WTC11 (cell line): ENCODE measurements at regions not wholly inside any gene's neighbourhood (a gene's known extent, or its start where the extent isn't known, plus 50 kb on each side); places are given as distances from the start of the nearest gene placed in this dataset.

ENCODE experiments used
- ATAC-seq: fragments of 200-7000 bp; cut with Tn5 transposase; 2 replicates; pipeline ENCODE4 v1.10.0; 2021; ENCODE audit warnings: mild to moderate bottlenecking, moderate library complexity
- CTCF ChIA-PET: fragments of 300-600 bp; sonication (Branson Sonifier 250); formaldehyde crosslinking; loops from one replicate; lab custom pipeline; 2021; ENCODE audit warnings: antibody characterized with exemption; lab: Charles Lee
- POLR2A ChIA-PET: fragments of 350-600 bp; sonication (Branson Sonifier 250); formaldehyde crosslinking; loops from one replicate; lab custom pipeline; 2021; ENCODE audit warnings: antibody characterized with exemption; lab: Charles Lee
- DNase-seq: peaks from one replicate; pipeline ENCODE4 v3.0.0; 2021; ENCODE audit warnings: low spot score
- H3K27ac Mint-ChIP-seq: 2 replicates; pipeline ENCODE4 v1.8.0; 2021; ENCODE audit warnings: mixed read lengths
- H3K27me3 Mint-ChIP-seq: 2 replicates; pipeline ENCODE4 v1.8.0; 2021; ENCODE audit warnings: low read depth, mild to moderate bottlenecking, moderate library complexity, mixed read lengths
- H3K36me3 Mint-ChIP-seq: 2 replicates; pipeline ENCODE4 v1.8.0; 2021; ENCODE audit warnings: mixed read lengths
- H3K4me1 Mint-ChIP-seq: 2 replicates; pipeline ENCODE4 v1.8.0; 2022; ENCODE audit warnings: mixed read lengths
- H3K4me3 Mint-ChIP-seq: 2 replicates; pipeline ENCODE4 v1.8.0; 2021; ENCODE audit warnings: mild to moderate bottlenecking, moderate library complexity, mixed read lengths
- H3K9me3 Mint-ChIP-seq: 2 replicates; pipeline ENCODE4 v1.8.0; 2021; ENCODE audit warnings: mixed read lengths
- CBFB ChIP-seq: sonication (generic); formaldehyde crosslinking; IDR thresholded peaks from 2 replicates; pipeline ENCODE4 v1.8.1; 2022; ENCODE audit warnings: mild to moderate bottlenecking, low read depth, missing genetic modification reagents
- ELF4 ChIP-seq: sonication (generic); formaldehyde crosslinking; IDR thresholded peaks from 2 replicates; pipeline ENCODE4 v1.8.1; 2022; ENCODE audit warnings: low read depth, mild to moderate bottlenecking, moderate library complexity, missing genetic modification reagents
- FOXP1 ChIP-seq: sonication (generic); formaldehyde crosslinking; IDR thresholded peaks from 2 replicates; pipeline ENCODE4 v1.8.0; 2022; ENCODE audit warnings: missing genetic modification reagents, mild to moderate bottlenecking, moderate library complexity, borderline replicate concordance
- HMGA2 ChIP-seq: fragments of 250-450 bp; sonication (Bioruptor Pico); IDR thresholded peaks from 2 replicates; pipeline ENCODE4 v1.4.0; 2021; ENCODE audit warnings: mild to moderate bottlenecking, moderate library complexity
- KAT7 ChIP-seq: sonication (generic); formaldehyde crosslinking; IDR thresholded peaks from 2 replicates; pipeline ENCODE4 v1.8.1; 2023; ENCODE audit warnings: missing genetic modification reagents, mild to moderate bottlenecking, borderline replicate concordance
- OVOL2 ChIP-seq: fragments of 250-450 bp; sonication (Bioruptor Pico); IDR thresholded peaks from 2 replicates; pipeline ENCODE4 v1.9.0; 2021; ENCODE audit warnings: mild to moderate bottlenecking, borderline replicate concordance
- TEAD4 ChIP-seq: sonication (generic); formaldehyde crosslinking; IDR thresholded peaks from 2 replicates; pipeline ENCODE4 v1.8.0; 2022; ENCODE audit warnings: mild to moderate bottlenecking, missing genetic modification reagents
- ZBTB21 ChIP-seq: sonication (generic); formaldehyde crosslinking; IDR thresholded peaks from 2 replicates; pipeline ENCODE4 v1.8.1; 2023; ENCODE audit warnings: mild to moderate bottlenecking, missing genetic modification reagents, borderline replicate concordance
- ZNF396 ChIP-seq: fragments of 250-450 bp; sonication (Bioruptor Pico); IDR thresholded peaks from 2 replicates; pipeline ENCODE4 v1.8.0; 2021; ENCODE audit warnings: mild to moderate bottlenecking, moderate library complexity, borderline replicate concordance
- ZNF416 ChIP-seq: fragments of 250-450 bp; sonication (Bioruptor Pico); IDR thresholded peaks from 2 replicates; pipeline ENCODE4 v1.9.0; 2021; ENCODE audit warnings: mild to moderate bottlenecking, inconsistent platforms
- TF ChIP-seq, protein P1 (sequence below): fragments of 250-450 bp; sonication (Bioruptor Pico); IDR thresholded peaks from 2 replicates; pipeline ENCODE4 v2.1.2; 2022; ENCODE audit warnings: mild to moderate bottlenecking, moderate library complexity
- TF ChIP-seq, protein P2 (sequence below): fragments of 250-450 bp; sonication (Bioruptor Pico); conservative IDR thresholded peaks from 2 replicates; pipeline ENCODE4 v1.9.0; 2021; ENCODE audit warnings: mild to moderate bottlenecking
- TF ChIP-seq, protein P3 (sequence below): sonication (generic); formaldehyde crosslinking; IDR thresholded peaks from 2 replicates; pipeline ENCODE4 v1.8.1; 2022; ENCODE audit warnings: low read depth, missing genetic modification reagents, borderline replicate concordance
- TF ChIP-seq, protein P4 (sequence below): sonication (generic); formaldehyde crosslinking; IDR thresholded peaks from 2 replicates; pipeline ENCODE4 v1.8.1; 2022; ENCODE audit warnings: missing genetic modification reagents, borderline replicate concordance
- TF ChIP-seq, protein P5 (sequence below): sonication (generic); formaldehyde crosslinking; IDR thresholded peaks from 2 replicates; pipeline ENCODE4 v1.8.0; 2022; ENCODE audit warnings: mild to moderate bottlenecking, missing genetic modification reagents
- TF ChIP-seq, protein P6 (sequence below): sonication (generic); formaldehyde crosslinking; IDR thresholded peaks from 2 replicates; pipeline ENCODE4 v1.8.1; 2022; ENCODE audit warnings: mild to moderate bottlenecking, missing genetic modification reagents, moderate library complexity, borderline replicate concordance
- TF ChIP-seq, protein P7 (sequence below): sonication (generic); formaldehyde crosslinking; IDR thresholded peaks from 2 replicates; pipeline ENCODE4 v1.8.1; 2023; ENCODE audit warnings: mild to moderate bottlenecking, missing genetic modification reagents, moderate library complexity
- TF ChIP-seq, protein P8 (sequence below): fragments of 250-450 bp; sonication (Bioruptor Pico); IDR thresholded peaks from 2 replicates; pipeline ENCODE4 v1.9.0; 2021; ENCODE audit warnings: moderate library complexity, mild to moderate bottlenecking, inconsistent platforms, borderline replicate concordance
- TF ChIP-seq, protein P9 (sequence below): sonication (generic); formaldehyde crosslinking; IDR thresholded peaks from 2 replicates; pipeline ENCODE4 v1.8.0; 2022; ENCODE audit warnings: mild to moderate bottlenecking, missing genetic modification reagents
- TF ChIP-seq, protein P10 (sequence below): sonication (generic); formaldehyde crosslinking; IDR thresholded peaks from 2 replicates; pipeline ENCODE4 v1.8.1; 2022; ENCODE audit warnings: mild to moderate bottlenecking, moderate library complexity, missing genetic modification reagents

DNA sequence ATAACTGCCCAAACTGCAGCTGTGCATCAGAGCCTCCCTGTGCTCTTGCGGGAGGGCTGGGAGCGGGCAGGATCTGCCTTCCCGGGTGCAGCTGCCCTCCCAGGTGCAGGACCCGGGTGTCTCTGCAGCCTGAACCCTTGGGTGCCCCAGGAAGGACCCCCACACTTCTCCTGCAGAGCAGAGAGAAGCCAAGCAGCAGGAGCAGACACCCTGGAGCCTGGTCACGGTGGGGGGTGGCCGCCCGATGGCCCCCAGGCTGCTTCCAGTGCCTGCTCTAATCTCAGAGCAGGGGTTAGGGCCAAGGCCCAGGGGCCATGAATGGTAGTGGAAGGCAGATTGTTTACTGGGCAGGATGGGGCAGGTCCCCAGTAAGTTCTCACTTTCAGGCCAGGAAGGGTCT is 83.0 kb downstream of the RHOU start (continued):
- TF ChIP-seq, protein P1, sequence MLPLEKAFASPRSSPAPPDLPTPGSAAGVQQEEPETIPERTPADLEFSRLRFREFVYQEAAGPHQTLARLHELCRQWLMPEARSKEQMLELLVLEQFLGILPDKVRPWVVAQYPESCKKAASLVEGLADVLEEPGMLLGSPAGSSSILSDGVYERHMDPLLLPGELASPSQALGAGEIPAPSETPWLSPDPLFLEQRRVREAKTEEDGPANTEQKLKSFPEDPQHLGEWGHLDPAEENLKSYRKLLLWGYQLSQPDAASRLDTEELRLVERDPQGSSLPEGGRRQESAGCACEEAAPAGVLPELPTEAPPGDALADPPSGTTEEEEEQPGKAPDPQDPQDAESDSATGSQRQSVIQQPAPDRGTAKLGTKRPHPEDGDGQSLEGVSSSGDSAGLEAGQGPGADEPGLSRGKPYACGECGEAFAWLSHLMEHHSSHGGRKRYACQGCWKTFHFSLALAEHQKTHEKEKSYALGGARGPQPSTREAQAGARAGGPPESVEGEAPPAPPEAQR (CRISPR knock-in tag) = no peak
- TF ChIP-seq ZBTB21 (CRISPR knock-in tag) (no peak), FOXP1 (no peak), ZNF396 (CRISPR knock-in tag) (no peak), HMGA2 (no peak), ELF4 (CRISPR knock-in tag) (no peak)
- TF ChIP-seq, protein P2, sequence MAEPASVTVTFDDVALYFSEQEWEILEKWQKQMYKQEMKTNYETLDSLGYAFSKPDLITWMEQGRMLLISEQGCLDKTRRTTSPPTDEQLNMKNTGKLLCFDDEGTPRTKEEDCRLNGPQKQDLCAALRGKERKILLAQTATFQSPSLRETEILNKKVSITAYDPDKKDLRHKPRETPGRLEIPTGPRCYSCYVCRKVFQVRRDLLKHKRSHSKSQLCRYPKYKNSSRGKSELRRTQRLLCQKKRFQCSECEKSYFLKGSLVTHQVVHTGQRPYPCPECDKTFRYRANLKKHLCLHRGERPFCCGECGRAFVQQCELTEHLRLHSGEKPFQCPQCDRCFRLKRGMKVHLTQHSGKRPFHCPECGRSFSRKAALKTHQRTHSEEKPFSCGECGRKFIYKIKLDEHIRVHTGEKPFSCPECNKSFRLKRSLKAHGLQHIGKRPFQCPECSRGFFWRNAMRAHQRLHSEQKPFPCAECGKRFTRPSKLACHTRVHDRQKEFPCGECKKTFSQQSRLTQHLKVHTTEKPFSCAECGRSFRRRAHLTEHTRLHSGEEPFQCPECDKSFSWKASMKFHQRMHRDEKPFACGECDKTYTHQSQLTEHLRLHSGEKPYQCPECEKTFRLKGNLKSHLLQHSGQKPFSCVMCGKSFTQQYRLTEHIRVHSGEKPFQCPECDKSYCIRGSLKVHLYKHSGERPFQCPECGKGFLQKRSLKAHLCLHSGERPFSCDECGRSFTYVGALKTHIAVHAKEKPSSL = no peak
- TF ChIP-seq, protein P3, sequence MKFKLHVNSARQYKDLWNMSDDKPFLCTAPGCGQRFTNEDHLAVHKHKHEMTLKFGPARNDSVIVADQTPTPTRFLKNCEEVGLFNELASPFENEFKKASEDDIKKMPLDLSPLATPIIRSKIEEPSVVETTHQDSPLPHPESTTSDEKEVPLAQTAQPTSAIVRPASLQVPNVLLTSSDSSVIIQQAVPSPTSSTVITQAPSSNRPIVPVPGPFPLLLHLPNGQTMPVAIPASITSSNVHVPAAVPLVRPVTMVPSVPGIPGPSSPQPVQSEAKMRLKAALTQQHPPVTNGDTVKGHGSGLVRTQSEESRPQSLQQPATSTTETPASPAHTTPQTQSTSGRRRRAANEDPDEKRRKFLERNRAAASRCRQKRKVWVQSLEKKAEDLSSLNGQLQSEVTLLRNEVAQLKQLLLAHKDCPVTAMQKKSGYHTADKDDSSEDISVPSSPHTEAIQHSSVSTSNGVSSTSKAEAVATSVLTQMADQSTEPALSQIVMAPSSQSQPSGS = no peak
- TF ChIP-seq, protein P4, sequence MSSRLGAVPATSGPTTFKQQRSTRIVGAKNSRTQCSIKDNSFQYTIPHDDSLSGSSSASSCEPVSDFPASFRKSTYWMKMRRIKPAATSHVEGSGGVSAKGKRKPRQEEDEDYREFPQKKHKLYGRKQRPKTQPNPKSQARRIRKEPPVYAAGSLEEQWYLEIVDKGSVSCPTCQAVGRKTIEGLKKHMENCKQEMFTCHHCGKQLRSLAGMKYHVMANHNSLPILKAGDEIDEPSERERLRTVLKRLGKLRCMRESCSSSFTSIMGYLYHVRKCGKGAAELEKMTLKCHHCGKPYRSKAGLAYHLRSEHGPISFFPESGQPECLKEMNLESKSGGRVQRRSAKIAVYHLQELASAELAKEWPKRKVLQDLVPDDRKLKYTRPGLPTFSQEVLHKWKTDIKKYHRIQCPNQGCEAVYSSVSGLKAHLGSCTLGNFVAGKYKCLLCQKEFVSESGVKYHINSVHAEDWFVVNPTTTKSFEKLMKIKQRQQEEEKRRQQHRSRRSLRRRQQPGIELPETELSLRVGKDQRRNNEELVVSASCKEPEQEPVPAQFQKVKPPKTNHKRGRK = no peak
- TF ChIP-seq, protein P5, sequence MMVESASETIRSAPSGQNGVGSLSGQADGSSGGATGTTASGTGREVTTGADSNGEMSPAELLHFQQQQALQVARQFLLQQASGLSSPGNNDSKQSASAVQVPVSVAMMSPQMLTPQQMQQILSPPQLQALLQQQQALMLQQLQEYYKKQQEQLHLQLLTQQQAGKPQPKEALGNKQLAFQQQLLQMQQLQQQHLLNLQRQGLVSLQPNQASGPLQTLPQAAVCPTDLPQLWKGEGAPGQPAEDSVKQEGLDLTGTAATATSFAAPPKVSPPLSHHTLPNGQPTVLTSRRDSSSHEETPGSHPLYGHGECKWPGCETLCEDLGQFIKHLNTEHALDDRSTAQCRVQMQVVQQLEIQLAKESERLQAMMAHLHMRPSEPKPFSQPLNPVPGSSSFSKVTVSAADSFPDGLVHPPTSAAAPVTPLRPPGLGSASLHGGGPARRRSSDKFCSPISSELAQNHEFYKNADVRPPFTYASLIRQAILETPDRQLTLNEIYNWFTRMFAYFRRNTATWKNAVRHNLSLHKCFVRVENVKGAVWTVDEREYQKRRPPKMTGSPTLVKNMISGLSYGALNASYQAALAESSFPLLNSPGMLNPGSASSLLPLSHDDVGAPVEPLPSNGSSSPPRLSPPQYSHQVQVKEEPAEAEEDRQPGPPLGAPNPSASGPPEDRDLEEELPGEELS (CRISPR knock-in tag) = no peak
- TF ChIP-seq, protein P6, sequence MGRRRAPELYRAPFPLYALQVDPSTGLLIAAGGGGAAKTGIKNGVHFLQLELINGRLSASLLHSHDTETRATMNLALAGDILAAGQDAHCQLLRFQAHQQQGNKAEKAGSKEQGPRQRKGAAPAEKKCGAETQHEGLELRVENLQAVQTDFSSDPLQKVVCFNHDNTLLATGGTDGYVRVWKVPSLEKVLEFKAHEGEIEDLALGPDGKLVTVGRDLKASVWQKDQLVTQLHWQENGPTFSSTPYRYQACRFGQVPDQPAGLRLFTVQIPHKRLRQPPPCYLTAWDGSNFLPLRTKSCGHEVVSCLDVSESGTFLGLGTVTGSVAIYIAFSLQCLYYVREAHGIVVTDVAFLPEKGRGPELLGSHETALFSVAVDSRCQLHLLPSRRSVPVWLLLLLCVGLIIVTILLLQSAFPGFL (CRISPR knock-in tag) = no peak
- TF ChIP-seq, all 79 proteins: peak for 0

DNA sequence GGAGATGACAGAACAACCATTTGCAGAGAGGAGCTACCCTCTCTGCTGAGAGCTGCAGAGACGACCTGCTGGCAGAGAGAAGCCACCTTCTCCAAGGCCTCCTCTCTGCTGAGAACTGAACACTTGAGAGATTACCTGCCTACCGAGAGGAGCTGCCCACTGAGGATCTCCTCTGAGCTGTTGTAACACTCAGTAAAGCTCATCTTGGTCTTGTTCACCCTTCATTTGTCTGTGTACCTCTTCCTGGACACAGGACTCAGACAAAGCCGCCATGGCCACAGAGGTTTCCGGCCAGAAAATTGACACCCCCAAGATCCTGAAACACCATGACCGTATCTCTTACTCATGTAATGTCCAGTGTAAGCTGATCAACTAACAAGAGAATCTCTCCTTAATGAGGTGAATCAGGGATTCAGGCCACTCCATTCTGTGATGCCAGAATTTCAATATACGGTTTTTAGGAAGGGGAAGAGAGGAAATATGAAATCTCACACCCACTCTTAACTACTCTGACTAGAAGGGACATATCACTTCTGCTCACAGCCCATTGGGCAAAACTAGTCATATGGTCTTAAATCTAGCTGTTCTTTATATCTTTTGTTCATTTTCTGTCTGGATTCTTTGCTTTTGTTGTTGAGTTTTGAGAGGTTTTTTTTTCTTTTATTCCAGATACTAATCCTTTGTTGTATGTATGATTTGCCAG is 83.8 kb downstream of the RHOU start:
- Mint-ChIP-seq H3K27me3 (no peaks in the 10 kb centered on the region), H3K36me3 (no peaks in the 10 kb centered on the region), H3K4me3 (no peak overlapping the region), H3K27ac (no peak overlapping the region), H3K9me3 (no peaks in the 10 kb centered on the region), H3K4me1 (peaks cover 6% of the 10 kb centered on the region; the same call in 1 of the 2 replicates)
- ATAC-seq (no peak), DNase-seq (no peak)
- POLR2A ChIA-PET = no interaction called here
- CTCF ChIA-PET = no interaction called here
- TF ChIP-seq, protein P7, sequence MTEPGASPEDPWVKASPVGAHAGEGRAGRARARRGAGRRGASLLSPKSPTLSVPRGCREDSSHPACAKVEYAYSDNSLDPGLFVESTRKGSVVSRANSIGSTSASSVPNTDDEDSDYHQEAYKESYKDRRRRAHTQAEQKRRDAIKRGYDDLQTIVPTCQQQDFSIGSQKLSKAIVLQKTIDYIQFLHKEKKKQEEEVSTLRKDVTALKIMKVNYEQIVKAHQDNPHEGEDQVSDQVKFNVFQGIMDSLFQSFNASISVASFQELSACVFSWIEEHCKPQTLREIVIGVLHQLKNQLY (CRISPR knock-in tag) = no peak
- TF ChIP-seq CBFB (CRISPR knock-in tag) (no peak), OVOL2 (no peak), TEAD4 (no peak), ZNF416 (CRISPR knock-in tag) (no peak), KAT7 (CRISPR knock-in tag) (no peak)
- TF ChIP-seq, protein P8, sequence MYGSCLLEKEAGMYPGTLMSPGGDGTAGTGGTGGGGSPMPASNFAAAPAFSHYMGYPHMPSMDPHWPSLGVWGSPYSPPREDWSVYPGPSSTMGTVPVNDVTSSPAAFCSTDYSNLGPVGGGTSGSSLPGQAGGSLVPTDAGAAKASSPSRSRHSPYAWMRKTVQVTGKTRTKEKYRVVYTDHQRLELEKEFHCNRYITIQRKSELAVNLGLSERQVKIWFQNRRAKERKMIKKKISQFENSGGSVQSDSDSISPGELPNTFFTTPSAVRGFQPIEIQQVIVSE (CRISPR knock-in tag) = no peak
- TF ChIP-seq, protein P2 = no peak
- TF ChIP-seq, protein P9, sequence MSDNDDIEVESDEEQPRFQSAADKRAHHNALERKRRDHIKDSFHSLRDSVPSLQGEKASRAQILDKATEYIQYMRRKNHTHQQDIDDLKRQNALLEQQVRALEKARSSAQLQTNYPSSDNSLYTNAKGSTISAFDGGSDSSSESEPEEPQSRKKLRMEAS = no peak
- TF ChIP-seq, protein P10, sequence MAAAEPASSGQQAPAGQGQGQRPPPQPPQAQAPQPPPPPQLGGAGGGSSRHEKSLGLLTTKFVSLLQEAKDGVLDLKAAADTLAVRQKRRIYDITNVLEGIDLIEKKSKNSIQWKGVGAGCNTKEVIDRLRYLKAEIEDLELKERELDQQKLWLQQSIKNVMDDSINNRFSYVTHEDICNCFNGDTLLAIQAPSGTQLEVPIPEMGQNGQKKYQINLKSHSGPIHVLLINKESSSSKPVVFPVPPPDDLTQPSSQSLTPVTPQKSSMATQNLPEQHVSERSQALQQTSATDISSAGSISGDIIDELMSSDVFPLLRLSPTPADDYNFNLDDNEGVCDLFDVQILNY (CRISPR knock-in tag) = no peak
